ENCODE measurements at regions not wholly inside any gene's neighbourhood (a gene's known extent, or its start where the extent isn't known, plus 50 kb on each side); places are given as distances from the start of the nearest gene placed in this dataset.

- DNase-seq (ENCODE audit: low read depth) = no peak
Observed at GRCh38 chr10:83880252-83880791, 259.0 kb upstream of the GHITM start.

GRCh38 chr10:83881661-83882060 is 257.6 kb upstream of the GHITM start:
- DNase-seq (ENCODE audit: low read depth) = no peak

- DNase-seq (ENCODE audit: low read depth) = no peak
Observed at GRCh38 chr10:83886871-83887270, 252.4 kb upstream of the GHITM start.

- DNase-seq (ENCODE audit: low read depth) = no peak
Observed at GRCh38 chr10:83892737-83893136, 246.6 kb upstream of the GHITM start.

- no peak for DNase-seq (ENCODE audit: low read depth)
Observed at GRCh38 chr10:83896219-83896618, 243.1 kb upstream of the GHITM start.

GRCh38 chr10:83897626-83898025 is 241.7 kb upstream of the GHITM start:
- DNase-seq (ENCODE audit: low read depth) = no peak

- DNase-seq (ENCODE audit: low read depth) = no peak
Observed at GRCh38 chr10:83908506-83908905, 230.8 kb upstream of the GHITM start.

- DNase-seq (ENCODE audit: low read depth) = no peak
Observed at GRCh38 chr10:83909001-83909400, 230.3 kb upstream of the GHITM start.

GRCh38 chr10:83915801-83916200 is 223.5 kb upstream of the GHITM start:
- no peak for DNase-seq (ENCODE audit: low read depth)

- no peak for DNase-seq (ENCODE audit: low read depth)
Observed at GRCh38 chr10:83917537-83918506, 221.5 kb upstream of the GHITM start.

GRCh38 chr10:83919187-83919586 is 220.1 kb upstream of the GHITM start:
- no peak for DNase-seq (ENCODE audit: low read depth)

- no peak for DNase-seq (ENCODE audit: low read depth)
Observed at GRCh38 chr10:83921984-83922860, 217.1 kb upstream of the GHITM start.

GRCh38 chr10:83925133-83925532 is 214.2 kb upstream of the GHITM start:
- no peak for DNase-seq (ENCODE audit: low read depth)

GRCh38 chr10:83926606-83927005 is 212.7 kb upstream of the GHITM start:
- DNase-seq (ENCODE audit: low read depth) = no peak

GRCh38 chr10:83927166-83927565 is 212.1 kb upstream of the GHITM start:
- no peak for DNase-seq (ENCODE audit: low read depth)

- no peak for DNase-seq (ENCODE audit: low read depth)
Observed at GRCh38 chr10:83929399-83929798, 209.9 kb upstream of the GHITM start.

- DNase-seq (ENCODE audit: low read depth) = no peak
Observed at GRCh38 chr10:83931669-83932068, 207.6 kb upstream of the GHITM start.

GRCh38 chr10:83932245-83932644 is 207.1 kb upstream of the GHITM start:
- no peak for DNase-seq (ENCODE audit: low read depth)

- DNase-seq (ENCODE audit: low read depth) = no peak
Observed at GRCh38 chr10:83934062-83934461, 205.2 kb upstream of the GHITM start.

- DNase-seq (ENCODE audit: low read depth) = no peak
Observed at GRCh38 chr10:83934641-83935338, 204.5 kb upstream of the GHITM start.

GRCh38 chr10:83935339-83935736 is 204.0 kb upstream of the GHITM start:
- no peak for DNase-seq (ENCODE audit: low read depth)

- no peak for DNase-seq (ENCODE audit: low read depth)
Observed at GRCh38 chr10:83935911-83936310, 203.4 kb upstream of the GHITM start.
